Ovary (tissue), 3 donors: ENCODE measurements at regions not wholly inside any gene's neighbourhood (a gene's known extent, or its start where the extent isn't known, plus 50 kb on each side); places are given as distances from the start of the nearest gene placed in this dataset.
"Not testable (repeated sequence)": the region's sequence is repeated elsewhere in the genome, so short reads cannot be mapped to it uniquely, and the experiment has no call there.

Experiments used
- CTCF ChIP-seq, 3 donors: fragments of 450-650 bp in 2 of 3; fragments of 200-600 bp in 1 of 3; IDR thresholded peaks; one replicate each; pipeline versions ENCODE4 v1.5.1 to v1.8.0; 2016 to 2022; ENCODE audit warnings: antibody characterized with exemption in 3 of 3, mild to moderate bottlenecking in 1 of 3
- POLR2A ChIP-seq: fragments of 450-650 bp; IDR thresholded peaks from one replicate; pipeline ENCODE4 v1.6.1; 2017; ENCODE audit warnings: antibody characterized with exemption, mild to moderate bottlenecking, moderate library complexity
- donor health status: DM: no; HTN: no; CAD: no.

GRCh38 chr6:90456997-90457866 lies 129.6 kb downstream of the MAP3K7 start:
- TF ChIP-seq CTCF (IDR thresholded peaks at IDR 0.05); POLR2A: not testable (repeated sequence)
